Neural progenitor cell (in vitro differentiated cells): ENCODE measurements at regions not wholly inside any gene's neighbourhood (a gene's known extent, or its start where the extent isn't known, plus 50 kb on each side); places are given as distances from the start of the nearest gene placed in this dataset.

Source experiments
- DNase-seq: peaks from one replicate; pipeline ENCODE4 v3.0.0-alpha.2; 2016; ENCODE audit warnings: low spot score
- H2AFZ ChIP-seq: fragments of 200-600 bp; sonication (generic); replicated peaks from 2 replicates; pipeline ENCODE4 v1.6.1; 2016; ENCODE audit warnings: antibody characterized with exemption
- H3F3A ChIP-seq: fragments of 200-600 bp; sonication (generic); 2 replicates; pipeline ENCODE4 v1.6.1; 2016; ENCODE audit warnings: antibody characterized with exemption, low read depth
- H3K27ac ChIP-seq: fragments of 200-600 bp; sonication (generic); 2 replicates; pipeline ENCODE4 v1.5.1; 2016; ENCODE audit warnings: mild to moderate bottlenecking
- H3K27me3 ChIP-seq: fragments of 200-600 bp; sonication (generic); 2 replicates; pipeline ENCODE4 v1.6.1; 2016; ENCODE audit warnings: mild to moderate bottlenecking, moderate library complexity
- H3K36me3 ChIP-seq: fragments of 200-600 bp; sonication (generic); 2 replicates; pipeline ENCODE4 v1.5.1; 2016
- H3K4me1 ChIP-seq: fragments of 200-600 bp; sonication (generic); 2 replicates; pipeline ENCODE4 v1.6.1; 2016; ENCODE audit warnings: mixed run types
- H3K4me2 ChIP-seq: fragments of 200-600 bp; sonication (generic); 2 replicates; pipeline ENCODE4 v1.6.1; 2016
- H3K4me3 ChIP-seq: fragments of 200-600 bp; sonication (generic); 2 replicates; pipeline ENCODE4 v1.5.1; 2016
- H3K79me2 ChIP-seq: fragments of 200-600 bp; sonication (generic); 2 replicates; pipeline ENCODE4 v1.6.1; 2016; ENCODE audit warnings: low read depth
- H3K9ac ChIP-seq: fragments of 200-600 bp; sonication (generic); 2 replicates; pipeline ENCODE4 v1.6.1; 2016
- H3K9me3 ChIP-seq: fragments of 200-600 bp; sonication (generic); 2 replicates; pipeline ENCODE4 v1.5.1; 2016; ENCODE audit warnings: low read depth
- H4K20me1 ChIP-seq: fragments of 200-600 bp; sonication (generic); 2 replicates; pipeline ENCODE4 v1.6.1; 2016; ENCODE audit warnings: low read depth
- H3K27ac Mint-ChIP-seq: 3 replicates; pipeline ENCODE4 v1.8.0; 2021; ENCODE audit warnings: mixed read lengths
- H3K27me3 Mint-ChIP-seq: 2 replicates; pipeline ENCODE4 v1.8.0; 2022; ENCODE audit warnings: low read depth, mild to moderate bottlenecking, inconsistent platforms, moderate library complexity, mixed read lengths; ENCODE audit not compliant: insufficient read depth
- H3K36me3 Mint-ChIP-seq: 3 replicates; pipeline ENCODE4 v1.8.0; 2021; ENCODE audit warnings: mixed read lengths
- H3K4me1 Mint-ChIP-seq: 3 replicates; pipeline ENCODE4 v1.8.0; 2021; ENCODE audit warnings: mixed read lengths
- H3K4me3 Mint-ChIP-seq: 3 replicates; pipeline ENCODE4 v1.8.0; 2021; ENCODE audit warnings: mild to moderate bottlenecking, moderate library complexity, mixed read lengths
- H3K9me3 Mint-ChIP-seq: 3 replicates; pipeline ENCODE4 v1.8.0; 2020; ENCODE audit warnings: mixed read lengths
- EZH2 ChIP-seq: fragments of 200-600 bp; sonication (generic); IDR thresholded peaks from 2 replicates; pipeline ENCODE4 v1.6.1; 2017; ENCODE audit warnings: antibody characterized with exemption, mild to moderate bottlenecking, moderate library complexity
- EZH2phosphoT487 ChIP-seq: fragments of 200-600 bp; sonication (generic); IDR thresholded peaks from 2 replicates; pipeline ENCODE4 v1.6.1; 2017; ENCODE audit warnings: antibody characterized with exemption
- TF ChIP-seq, protein P1 (sequence below): fragments of 200-600 bp; sonication (generic); IDR thresholded peaks from 2 replicates; pipeline ENCODE4 v1.5.1; 2017; ENCODE audit warnings: antibody characterized with exemption, mild to moderate bottlenecking

DNA sequence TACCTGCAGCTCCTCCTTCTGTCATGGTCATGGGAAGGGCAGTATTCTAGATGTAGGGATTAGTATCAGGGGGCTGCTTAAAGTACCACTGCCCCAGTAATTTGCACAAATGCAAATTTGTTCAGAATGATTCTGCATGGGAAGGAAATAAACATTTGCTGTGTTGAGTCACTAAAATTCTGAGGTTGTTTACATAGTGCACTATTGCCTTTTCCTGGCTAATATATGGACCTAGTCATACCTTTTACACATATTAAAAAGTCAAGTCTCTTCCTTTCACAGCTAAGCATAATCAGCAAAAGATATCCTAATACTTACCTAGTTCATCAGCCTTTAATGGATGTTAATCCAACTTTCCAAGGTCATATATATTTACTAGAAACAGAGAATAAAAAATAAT, 746.4 kb upstream of the NR2F2 start:
- H3K4me1 Mint-ChIP-seq: peaks cover 2% of the 10 kb centered on the region
- H3K4me3 Mint-ChIP-seq: no peak overlapping the region
- Histone ChIP-seq H3K79me2 (no peaks in the 10 kb centered on the region), H2AFZ (no peak overlapping the region), H3F3A (no peaks in the 10 kb centered on the region), H4K20me1 (no peaks in the 10 kb centered on the region), H3K27me3 (no peaks in the 10 kb centered on the region), H3K9me3 (no peaks in the 10 kb centered on the region), H3K36me3 (no peaks in the 10 kb centered on the region), H3K4me1 (peaks cover 4% of the 10 kb centered on the region), H3K4me2 (no peak overlapping the region), H3K9ac (no peak overlapping the region), H3K4me3 (no peak overlapping the region), H3K27ac (no peak overlapping the region)
- H3K27ac Mint-ChIP-seq: no peak overlapping the region
- H3K9me3 Mint-ChIP-seq: peaks cover 2% of the 10 kb centered on the region
- peaks cover 5% of the 10 kb centered on the region for H3K27me3 Mint-ChIP-seq
- no peaks in the 10 kb centered on the region for H3K36me3 Mint-ChIP-seq
- no peak for TF ChIP-seq EZH2
- no peak for TF ChIP-seq EZH2phosphoT487
- TF ChIP-seq, protein P1, sequence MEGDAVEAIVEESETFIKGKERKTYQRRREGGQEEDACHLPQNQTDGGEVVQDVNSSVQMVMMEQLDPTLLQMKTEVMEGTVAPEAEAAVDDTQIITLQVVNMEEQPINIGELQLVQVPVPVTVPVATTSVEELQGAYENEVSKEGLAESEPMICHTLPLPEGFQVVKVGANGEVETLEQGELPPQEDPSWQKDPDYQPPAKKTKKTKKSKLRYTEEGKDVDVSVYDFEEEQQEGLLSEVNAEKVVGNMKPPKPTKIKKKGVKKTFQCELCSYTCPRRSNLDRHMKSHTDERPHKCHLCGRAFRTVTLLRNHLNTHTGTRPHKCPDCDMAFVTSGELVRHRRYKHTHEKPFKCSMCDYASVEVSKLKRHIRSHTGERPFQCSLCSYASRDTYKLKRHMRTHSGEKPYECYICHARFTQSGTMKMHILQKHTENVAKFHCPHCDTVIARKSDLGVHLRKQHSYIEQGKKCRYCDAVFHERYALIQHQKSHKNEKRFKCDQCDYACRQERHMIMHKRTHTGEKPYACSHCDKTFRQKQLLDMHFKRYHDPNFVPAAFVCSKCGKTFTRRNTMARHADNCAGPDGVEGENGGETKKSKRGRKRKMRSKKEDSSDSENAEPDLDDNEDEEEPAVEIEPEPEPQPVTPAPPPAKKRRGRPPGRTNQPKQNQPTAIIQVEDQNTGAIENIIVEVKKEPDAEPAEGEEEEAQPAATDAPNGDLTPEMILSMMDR: no peak
- DNase-seq: no peak

DNA sequence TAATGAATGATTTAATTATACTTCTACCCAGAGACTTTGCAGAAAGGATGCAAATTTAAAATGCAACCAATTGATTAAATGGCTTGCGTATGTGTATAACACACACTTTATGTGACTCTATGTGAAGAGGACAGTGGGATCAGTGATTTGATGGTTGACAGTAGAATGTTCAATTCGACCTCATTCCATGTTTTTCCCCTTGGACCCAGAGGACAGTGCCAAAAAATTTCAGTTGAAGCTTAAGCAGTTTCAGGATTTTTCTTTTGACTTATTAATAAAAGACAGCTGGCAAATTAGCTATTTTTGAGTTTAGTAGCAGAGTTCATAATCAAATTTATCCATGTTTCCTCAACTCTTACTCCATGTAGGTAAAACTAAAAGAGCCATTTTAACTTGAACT, 742.4 kb upstream of the NR2F2 start:
- Histone ChIP-seq H3K79me2 (no peaks in the 10 kb centered on the region), H2AFZ (no peak overlapping the region), H3K36me3 (no peaks in the 10 kb centered on the region), H3K4me1 (no peaks in the 10 kb centered on the region), H3K27ac (no peak overlapping the region), H3K4me3 (no peak overlapping the region), H3K4me2 (no peak overlapping the region), H4K20me1 (no peaks in the 10 kb centered on the region), H3K9me3 (no peaks in the 10 kb centered on the region), H3K27me3 (no peaks in the 10 kb centered on the region), H3F3A (no peaks in the 10 kb centered on the region), H3K9ac (no peak overlapping the region)
- H3K27me3 Mint-ChIP-seq: no peaks in the 10 kb centered on the region
- H3K9me3 Mint-ChIP-seq: peaks cover 2% of the 10 kb centered on the region
- no peaks in the 10 kb centered on the region for H3K36me3 Mint-ChIP-seq
- H3K27ac Mint-ChIP-seq: no peak overlapping the region
- DNase-seq: no peak
- H3K4me1 Mint-ChIP-seq: peaks cover 2% of the 10 kb centered on the region
- TF ChIP-seq EZH2phosphoT487 (no peak), EZH2 (no peak)
- TF ChIP-seq, protein P1: no peak
- H3K4me3 Mint-ChIP-seq: no peak overlapping the region

DNA sequence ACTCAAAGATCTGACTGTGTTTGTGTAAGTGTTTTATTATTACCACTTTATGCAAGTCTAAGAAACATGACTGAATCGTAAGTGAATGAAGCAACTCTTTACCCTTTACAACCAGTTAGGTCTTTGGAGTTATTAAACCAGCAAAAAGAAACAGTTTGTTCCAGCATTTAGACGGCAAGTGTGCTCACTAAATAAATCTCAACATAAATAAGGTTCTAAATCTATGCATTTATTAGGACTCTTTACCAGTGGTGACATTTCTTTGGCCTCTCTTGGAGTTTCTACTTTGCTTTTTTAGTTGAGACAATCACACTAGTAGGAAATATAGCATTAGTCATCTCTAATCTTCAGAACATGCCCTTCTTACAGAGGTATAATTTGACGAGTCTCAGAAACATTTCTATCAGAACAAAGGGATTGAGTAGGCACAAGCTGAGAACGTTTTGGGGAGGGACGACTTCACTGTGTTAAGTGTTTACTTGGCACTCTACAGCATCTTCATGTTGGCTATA, 739.9 kb upstream of the NR2F2 start:
- Histone ChIP-seq H3K4me1 (no peaks in the 10 kb centered on the region), H3K36me3 (no peaks in the 10 kb centered on the region), H3K27me3 (no peaks in the 10 kb centered on the region), H4K20me1 (no peaks in the 10 kb centered on the region), H3K4me2 (no peak overlapping the region), H3K9me3 (no peaks in the 10 kb centered on the region), H3K79me2 (no peaks in the 10 kb centered on the region), H3F3A (no peaks in the 10 kb centered on the region), H3K4me3 (no peak overlapping the region), H3K27ac (no peak overlapping the region), H2AFZ (peak overlapping the region; percentile 4), H3K9ac (no peak overlapping the region)
- no peak for DNase-seq
- Mint-ChIP-seq H3K27me3 (no peaks in the 10 kb centered on the region), H3K4me3 (no peak overlapping the region), H3K27ac (no peak overlapping the region), H3K36me3 (no peaks in the 10 kb centered on the region), H3K9me3 (no peaks in the 10 kb centered on the region), H3K4me1 (peaks cover 19% of the 10 kb centered on the region)
- no peak for TF ChIP-seq EZH2phosphoT487
- TF ChIP-seq, protein P1: no peak
- no peak for TF ChIP-seq EZH2
